ENCODE measurements at regions not wholly inside any gene's neighbourhood (a gene's known extent, or its start where the extent isn't known, plus 50 kb on each side); places are given as distances from the start of the nearest gene placed in this dataset.

DNA sequence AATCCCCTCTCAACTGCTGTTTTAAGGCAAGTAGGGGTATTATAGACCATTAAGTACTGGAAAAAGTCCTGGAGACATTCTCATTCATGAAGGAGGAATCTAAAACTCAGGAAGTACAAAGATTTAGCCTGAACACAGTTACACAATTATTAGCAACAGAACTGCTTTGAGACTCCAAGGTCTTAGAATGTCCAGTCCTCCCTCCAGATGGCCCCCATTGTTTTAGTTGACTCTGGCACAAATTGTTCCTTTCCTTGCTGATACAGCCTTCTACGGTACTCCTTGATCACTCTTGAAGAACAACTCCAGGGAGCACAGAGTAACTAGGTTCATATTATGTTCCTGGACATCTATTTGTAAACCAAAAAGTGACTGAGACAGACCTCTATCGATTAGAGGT lies 210.1 kb upstream of the RND3 start:
- TF ChIP-seq, protein P1, sequence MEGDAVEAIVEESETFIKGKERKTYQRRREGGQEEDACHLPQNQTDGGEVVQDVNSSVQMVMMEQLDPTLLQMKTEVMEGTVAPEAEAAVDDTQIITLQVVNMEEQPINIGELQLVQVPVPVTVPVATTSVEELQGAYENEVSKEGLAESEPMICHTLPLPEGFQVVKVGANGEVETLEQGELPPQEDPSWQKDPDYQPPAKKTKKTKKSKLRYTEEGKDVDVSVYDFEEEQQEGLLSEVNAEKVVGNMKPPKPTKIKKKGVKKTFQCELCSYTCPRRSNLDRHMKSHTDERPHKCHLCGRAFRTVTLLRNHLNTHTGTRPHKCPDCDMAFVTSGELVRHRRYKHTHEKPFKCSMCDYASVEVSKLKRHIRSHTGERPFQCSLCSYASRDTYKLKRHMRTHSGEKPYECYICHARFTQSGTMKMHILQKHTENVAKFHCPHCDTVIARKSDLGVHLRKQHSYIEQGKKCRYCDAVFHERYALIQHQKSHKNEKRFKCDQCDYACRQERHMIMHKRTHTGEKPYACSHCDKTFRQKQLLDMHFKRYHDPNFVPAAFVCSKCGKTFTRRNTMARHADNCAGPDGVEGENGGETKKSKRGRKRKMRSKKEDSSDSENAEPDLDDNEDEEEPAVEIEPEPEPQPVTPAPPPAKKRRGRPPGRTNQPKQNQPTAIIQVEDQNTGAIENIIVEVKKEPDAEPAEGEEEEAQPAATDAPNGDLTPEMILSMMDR (IDR thresholded peaks at IDR 0.05), result no peak
- TF ChIP-seq POLR2A (IDR thresholded peaks at IDR 0.05), result no peak

All from testis (tissue), 2 donors.